Left renal cortex interstitium (tissue), 4 donors: ENCODE measurements at regions not wholly inside any gene's neighbourhood (a gene's known extent, or its start where the extent isn't known, plus 50 kb on each side); places are given as distances from the start of the nearest gene placed in this dataset.

Experiments
- DNase-seq, 4 donors: peaks; one replicate each; pipeline ENCODE4 v3.0.0-alpha.2; 2013; ENCODE audit warnings: low read depth in 4 of 4, low spot score in 2 of 4, missing footprints in 1 of 4

GRCh38 chr4:56286763-56287162, 100.5 kb downstream of the AASDH start:
- DNase-seq = no peak

DNA sequence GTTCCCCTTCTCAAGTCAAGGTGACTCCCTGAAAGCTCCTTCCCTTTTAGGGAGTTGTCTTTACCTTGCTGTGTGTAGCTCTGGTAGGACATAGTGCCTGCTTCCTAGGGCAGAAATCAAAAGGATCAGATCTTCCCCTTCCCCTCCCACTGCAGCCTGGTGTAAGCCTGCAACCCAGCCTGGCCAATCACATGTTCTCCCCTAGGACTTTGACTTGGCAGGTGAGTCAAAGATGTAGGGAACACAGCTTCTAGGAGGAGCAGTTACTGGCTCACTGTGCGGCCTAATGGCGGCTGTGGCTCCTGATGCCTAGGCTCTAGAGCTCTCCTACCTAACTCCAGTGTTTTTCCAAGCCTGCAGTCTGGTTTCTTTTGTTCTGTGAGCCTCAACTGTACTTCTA, 103.9 kb downstream of the AASDH start:
- no peak for DNase-seq

- no peak for DNase-seq
These were observed 105.3 kb downstream of the AASDH start for GRCh38 chr4:56282004-56282403.

DNA sequence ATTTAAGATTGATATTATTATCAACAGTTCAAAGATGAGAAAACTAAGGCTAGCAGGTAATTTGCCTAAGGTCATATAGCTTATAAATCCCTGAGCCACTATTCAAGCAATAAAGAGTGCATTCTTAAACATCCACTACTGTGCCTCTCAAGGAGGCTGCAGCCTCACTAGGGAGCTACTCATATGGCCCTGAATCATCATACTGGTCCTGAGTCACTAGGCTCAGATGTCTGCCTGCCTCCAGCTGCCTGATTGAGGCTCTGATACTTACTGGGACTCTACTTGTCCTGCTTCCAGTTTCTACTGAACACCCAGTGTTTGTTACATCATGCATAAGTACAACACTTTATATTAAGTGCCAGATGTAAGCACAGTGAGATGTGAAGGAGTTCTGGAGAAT, 110.7 kb downstream of the AASDH start:
- DNase-seq = no peak

GRCh38 chr4:56273391-56273790, 113.9 kb downstream of the AASDH start:
- DNase-seq = no peak

DNA sequence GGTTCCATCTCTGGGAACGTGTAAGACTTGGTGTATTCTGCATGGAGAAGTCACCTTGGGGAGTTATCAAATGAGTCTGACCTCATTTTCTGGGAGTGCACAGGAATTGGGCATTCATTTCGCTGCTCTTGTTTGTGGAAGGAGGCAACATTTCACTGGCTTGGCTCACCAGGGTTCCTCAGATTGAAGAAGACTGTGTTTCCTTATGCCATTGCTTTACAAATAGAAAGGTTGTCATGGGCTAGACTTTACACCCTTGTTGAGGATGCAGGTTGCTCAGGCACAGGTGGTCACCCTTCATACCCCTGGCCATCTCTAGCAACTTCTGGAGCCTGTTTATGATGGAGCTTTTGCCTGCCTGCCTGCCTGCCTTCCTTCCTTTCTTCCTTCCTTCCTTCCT, 114.4 kb downstream of the AASDH start:
- no peak for DNase-seq

GRCh38 chr4:56272003-56272402, 115.3 kb downstream of the AASDH start:
- DNase-seq = no peak

DNA sequence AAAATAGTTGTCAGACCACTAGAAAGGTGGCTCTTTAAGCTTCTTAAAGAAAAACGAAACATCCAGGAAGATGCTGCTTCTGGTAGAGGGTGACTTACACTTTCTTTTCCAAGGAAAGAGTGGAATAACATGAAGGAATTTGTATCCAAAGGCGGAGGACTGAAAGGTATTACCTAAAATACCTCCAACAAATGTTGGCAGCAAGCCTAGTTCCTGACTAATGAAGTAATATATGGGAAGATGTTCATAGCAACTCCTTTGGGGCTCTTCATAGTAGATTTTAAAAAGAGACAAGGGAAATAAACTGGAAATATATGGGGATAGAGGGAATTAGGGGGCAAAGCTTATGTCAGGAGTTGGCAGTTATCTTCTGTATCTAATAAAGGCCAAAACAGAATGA, 116.2 kb downstream of the AASDH start:
- no peak for DNase-seq

GRCh38 chr4:56267558-56267957, 119.7 kb downstream of the AASDH start:
- no peak for DNase-seq

DNA sequence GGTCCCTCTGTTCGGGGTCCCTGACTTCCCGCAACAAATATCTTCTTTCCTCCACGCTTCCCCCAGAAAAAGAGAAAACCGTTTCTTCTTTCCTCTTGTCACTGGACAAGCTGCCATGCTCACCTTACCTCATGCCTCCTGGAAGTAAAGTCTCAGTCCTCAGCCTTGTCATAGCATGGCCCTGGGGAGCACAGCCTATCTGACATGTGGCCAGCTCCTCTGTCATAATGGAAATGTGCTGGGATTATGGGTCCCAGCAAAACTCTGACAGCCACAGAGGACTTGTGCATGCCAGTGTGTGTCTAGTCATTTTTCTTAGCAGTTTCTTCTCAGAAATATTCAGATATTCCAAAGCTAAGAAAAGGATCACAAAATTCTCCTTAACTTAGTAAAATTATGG, 122.4 kb downstream of the AASDH start:
- DNase-seq = no peak

DNA sequence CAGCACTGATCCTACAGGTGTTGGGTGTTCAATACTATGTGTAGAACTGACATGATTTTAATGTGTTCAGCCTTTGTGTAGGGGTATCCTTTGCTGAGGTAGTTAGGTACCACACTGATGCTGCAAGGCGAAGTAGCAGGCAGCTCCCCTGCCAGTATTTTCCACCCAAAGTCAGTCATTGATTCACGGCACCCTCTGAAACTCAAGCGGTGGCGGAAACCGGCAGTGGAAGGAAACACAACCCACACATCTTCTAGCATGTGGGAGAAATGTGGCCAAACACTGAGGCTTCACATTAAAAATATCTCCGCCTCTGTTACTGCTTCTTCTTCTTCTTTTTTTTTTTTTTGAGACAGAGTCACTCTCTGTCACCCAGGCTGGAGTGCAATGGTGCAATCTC, 126.3 kb downstream of the AASDH start:
- no peak for DNase-seq

DNA sequence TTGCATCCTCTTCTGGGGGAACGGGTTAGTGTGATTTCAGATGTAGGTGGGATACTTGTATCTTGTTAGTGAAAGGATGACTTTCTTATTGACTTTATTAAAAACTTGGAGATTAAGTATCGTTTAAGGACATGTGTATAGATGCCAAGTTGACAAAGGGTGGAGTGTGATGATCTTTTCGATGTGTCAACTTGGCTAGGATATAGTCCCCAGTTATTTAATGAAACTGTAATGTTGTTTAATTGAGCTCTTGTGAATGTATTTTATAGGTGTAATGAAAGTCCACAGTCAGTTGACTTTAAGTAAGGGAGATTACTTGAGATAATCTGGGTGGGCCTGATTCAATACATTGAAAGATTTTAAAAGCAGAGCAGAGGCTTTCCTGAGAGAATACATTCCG, 127.0 kb downstream of the AASDH start:
- no peak for DNase-seq

- DNase-seq = no peak
These were observed 127.6 kb downstream of the AASDH start for GRCh38 chr4:56259655-56260054.

GRCh38 chr4:56255820-56256219, 131.5 kb downstream of the AASDH start:
- no peak for DNase-seq

DNA sequence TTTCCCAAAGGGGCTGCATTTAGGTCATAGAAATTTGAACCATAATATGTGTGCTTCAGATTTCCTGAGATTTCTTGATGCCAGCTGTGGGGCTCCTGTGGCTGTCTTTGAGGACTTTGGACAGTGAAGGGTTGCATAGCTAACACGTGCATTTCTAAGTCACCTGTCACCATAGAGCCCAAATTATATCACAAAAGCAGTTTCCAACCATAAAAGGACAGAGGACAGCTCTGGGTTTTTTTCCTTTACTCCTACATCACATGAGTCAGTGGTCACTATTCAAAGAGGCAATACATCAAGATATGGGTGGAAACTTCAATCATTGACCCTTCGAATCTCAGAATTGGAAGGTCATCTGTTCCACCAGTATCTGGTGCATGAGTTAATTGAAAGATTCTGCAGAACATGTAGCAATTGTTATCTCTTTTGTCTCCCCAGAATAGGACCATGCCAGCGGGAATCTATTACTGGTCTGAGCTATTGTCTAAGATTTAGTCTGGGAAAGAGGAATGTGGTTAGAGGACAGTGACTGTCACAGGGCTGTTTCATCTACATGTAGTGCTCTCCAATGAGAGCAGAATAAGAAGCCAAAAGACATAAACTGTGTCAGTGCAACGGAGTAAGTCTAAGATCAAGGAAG, 133.5 kb downstream of the AASDH start:
- DNase-seq = no peak

DNA sequence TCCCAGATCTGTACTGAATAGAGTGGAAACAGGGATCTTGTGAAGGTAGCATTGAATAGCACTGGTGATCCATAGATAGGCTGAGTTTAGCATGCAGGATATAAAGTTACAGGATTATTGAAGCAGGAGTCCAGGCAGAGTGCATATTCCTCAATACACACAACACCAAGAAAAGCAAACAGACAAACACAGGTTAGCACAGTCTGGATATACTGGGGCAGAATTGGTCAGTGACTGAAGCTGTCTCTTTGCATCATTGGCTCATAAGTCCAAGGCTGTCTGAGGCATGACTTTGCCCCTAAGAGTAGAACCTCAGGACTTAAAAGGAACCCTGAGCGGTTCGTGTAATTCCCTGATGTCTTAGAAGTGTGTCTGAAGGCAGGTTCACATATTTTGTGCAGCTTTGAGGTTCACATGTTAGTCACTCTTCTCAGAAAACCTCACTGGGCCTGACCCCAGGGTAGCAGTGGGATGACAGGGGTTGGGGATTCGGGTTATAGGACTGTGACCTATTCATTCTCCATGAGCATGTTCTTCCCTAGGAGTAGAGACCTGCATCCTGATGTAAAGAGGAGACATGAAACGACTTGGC, 134.6 kb downstream of the AASDH start:
- no peak for DNase-seq

DNA sequence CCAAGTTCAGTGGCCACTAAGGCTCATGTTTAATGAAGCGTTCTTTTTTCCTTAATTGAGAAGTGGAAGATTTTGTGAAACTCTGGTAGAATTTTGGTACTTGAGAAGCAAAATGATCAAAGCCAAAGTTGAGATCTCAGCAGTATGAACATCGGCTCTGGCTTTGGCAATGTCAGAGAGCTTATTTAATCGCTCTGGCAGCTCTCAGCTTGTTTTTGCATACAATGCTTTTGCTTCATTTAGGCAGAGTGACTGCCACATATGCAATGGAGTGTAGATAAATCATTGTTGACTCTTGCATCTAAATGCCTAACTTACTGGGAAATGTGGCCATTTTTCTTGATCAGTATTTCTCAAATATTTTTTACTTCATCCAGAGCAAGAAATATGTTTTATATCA, 135.7 kb downstream of the AASDH start:
- no peak for DNase-seq

DNA sequence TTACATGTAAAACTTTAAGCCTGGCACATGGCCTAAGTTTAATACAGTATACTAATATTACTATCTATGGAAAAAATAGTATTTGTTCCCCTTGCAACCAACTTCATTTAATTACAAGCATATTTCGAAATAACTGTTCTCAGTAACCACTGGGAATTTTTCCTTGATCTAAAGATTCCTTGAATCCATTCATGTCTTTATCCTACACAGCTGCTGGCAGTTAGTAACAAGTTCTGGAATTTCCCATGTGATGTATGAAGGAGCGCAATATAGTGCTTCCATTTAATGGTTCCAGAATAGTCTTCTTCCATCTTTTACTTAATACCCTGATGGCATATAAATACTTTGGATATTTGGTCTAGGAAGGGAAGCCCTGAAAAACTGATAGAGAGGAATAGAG, 136.5 kb downstream of the AASDH start:
- no peak for DNase-seq

DNA sequence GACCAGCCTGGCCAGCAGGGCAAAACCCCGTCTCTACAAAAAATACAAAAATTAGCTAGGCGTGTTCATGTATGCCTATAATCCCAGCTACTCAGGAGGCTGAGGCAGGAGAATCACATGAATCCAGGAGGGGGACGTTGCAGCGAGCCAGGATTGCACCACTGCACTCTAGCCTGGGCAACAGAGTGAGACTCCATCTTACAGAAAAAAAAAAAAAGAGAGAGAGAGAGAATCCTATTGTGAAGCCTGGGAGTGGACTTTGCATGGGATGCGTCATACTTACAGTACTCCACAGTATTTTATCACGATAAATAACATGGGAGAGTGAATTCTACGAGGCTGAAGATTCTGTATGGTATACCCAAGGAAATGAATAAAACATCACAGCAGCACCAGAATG, 139.6 kb downstream of the AASDH start:
- DNase-seq = no peak

DNA sequence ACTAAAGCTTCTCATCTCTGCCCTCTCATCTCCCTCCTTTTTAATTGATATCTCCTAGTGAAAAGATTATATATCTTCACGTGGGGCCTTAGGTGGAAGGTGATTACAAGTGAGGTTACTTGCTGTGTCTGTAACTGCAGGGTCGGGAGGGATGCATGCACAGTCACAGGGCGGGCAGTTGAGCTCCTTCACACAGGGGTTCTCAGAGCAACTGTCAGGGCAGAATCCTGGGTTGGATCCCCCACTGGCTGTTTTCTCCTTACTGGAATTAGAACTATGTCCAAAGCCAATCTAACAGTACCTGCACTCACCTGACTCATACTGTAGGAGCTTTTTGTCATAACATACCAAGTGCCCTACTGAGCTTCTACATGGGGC, 141.1 kb downstream of the AASDH start:
- no peak for DNase-seq

GRCh38 chr4:56245547-56246232, 141.6 kb downstream of the AASDH start:
- DNase-seq = no peak

GRCh38 chr4:56244681-56245080, 142.6 kb downstream of the AASDH start:
- no peak for DNase-seq
